ENCODE measurements at regions not wholly inside any gene's neighbourhood (a gene's known extent, or its start where the extent isn't known, plus 50 kb on each side); places are given as distances from the start of the nearest gene placed in this dataset.

GRCh38 chr12:131494216-131494615 is 216.7 kb upstream of the SFSWAP start:
- Histone ChIP-seq H3K4ac (replicated peaks; ENCODE audit: insufficient read length, low read depth, low read length) (no peak overlapping the region), H3K23me2 (ENCODE audit: low read depth, low read length) (peaks cover 4% of the 10 kb centered on the region; the same call in 1 of the 2 replicates), H3K36me3 (ENCODE audit: control insufficient read depth in 2 of 4, insufficient read depth in 4 of 4, low read length in 3 of 4) (no peaks in the 10 kb centered on the region; a peak in 1 of 8 replicates), H3K9me3 (ENCODE audit: insufficient read depth in 2 of 2, low read depth in 1 of 2, low read length in 1 of 2) (no peaks in the 10 kb centered on the region; a peak in 1 of 4 replicates), H3K79me1 (ENCODE audit: low read depth, low read length) (no peaks in the 10 kb centered on the region), H2AK5ac (ENCODE audit: low read depth, low read length) (no peak overlapping the region), H4K8ac (ENCODE audit: extremely low read depth, insufficient read depth, low read length) (no peak overlapping the region), H3K79me2 (ENCODE audit: control insufficient read depth in 1 of 2, insufficient read depth in 2 of 2, low read length in 2 of 2) (no peaks in the 10 kb centered on the region), H2BK5ac (ENCODE audit: low read depth, low read length) (no peak overlapping the region), H2BK120ac (replicated peaks; ENCODE audit: low read depth, low read length) (no peak overlapping the region), H3K4me1 (replicated peaks in 1 of 4; ENCODE audit: control insufficient read depth in 3 of 4, insufficient read depth in 4 of 4, low read length in 3 of 4) (no peaks in the 10 kb centered on the region), H3K4me3 (ENCODE audit: extremely low read depth in 1 of 4, insufficient read depth in 2 of 4, low read depth in 3 of 4, low read length in 4 of 4) (no peak overlapping the region), H4K91ac (replicated peaks; ENCODE audit: insufficient read length, low read length) (no peak overlapping the region), H4K20me1 (replicated peaks in 1 of 2; ENCODE audit: control insufficient read depth in 1 of 2, insufficient read depth in 2 of 2, low read length in 2 of 2) (no peaks in the 10 kb centered on the region), H3K14ac (ENCODE audit: insufficient read length) (no peak overlapping the region), H3K23ac (ENCODE audit: insufficient read length) (no peak overlapping the region), H3K27me3 (replicated peaks in 1 of 4; ENCODE audit: control insufficient read depth in 3 of 4, extremely low read depth in 1 of 4, insufficient read depth in 3 of 4, low read length in 3 of 4) (no peaks in the 10 kb centered on the region; a peak in 1 of 7 replicates), H3K9ac (replicated peaks in 1 of 4; ENCODE audit: extremely low read depth in 1 of 4, low read depth in 3 of 4, low read length in 3 of 4) (no peak overlapping the region), H2BK20ac (ENCODE audit: low read length) (no peak overlapping the region), H3K4me2 (ENCODE audit: insufficient read depth in 1 of 2, low read depth in 2 of 2, low read length in 2 of 2) (no peak overlapping the region), H3K27ac (ENCODE audit: low read depth, low read length) (no peak overlapping the region), H2BK15ac (ENCODE audit: low read length) (no peak overlapping the region), H2BK12ac (ENCODE audit: low read depth, low read length) (0 out of 2 replicates have a peak overlapping the region, but pooled peaks have one; percentile 27), H4K5ac (ENCODE audit: insufficient read length, low read depth, low read length) (no peak overlapping the region), H3K18ac (ENCODE audit: extremely low read depth, low read length) (no peak overlapping the region), H3K56ac (replicated peaks; ENCODE audit: insufficient read length, low read depth, low read length) (no peak overlapping the region), H2AFZ (ENCODE audit: low read length) (no peak overlapping the region)
- WGBS, 2 experiments (ENCODE audit: extremely low coverage in 1 of 2, insufficient coverage in 1 of 2, insufficient read length in 1 of 2, insufficient replicate concordance in 2 of 2, low coverage in 1 of 2, low lambda C conversion rate in 2 of 2, missing lambda C conversion rate in 1 of 2), result 94% methylated on average over 12 of the region's 24 CpGs; no CpG with 5 or more reads in 1 of the 2 experiments
- DNase-seq (ENCODE audit: low read depth in 1 of 2, low spot score in 2 of 2), result no peak
- CTCF ChIA-PET (ENCODE audit: partially characterized antibody), result no interaction called here
- FAIRE-seq, result no peak
- POLR2A ChIA-PET (ENCODE audit: partially characterized antibody), result no interaction called here
- no peak for TF ChIP-seq SUZ12 (IDR thresholded peaks at IDR 0.05; ENCODE audit: low read length)
- no peak for TF ChIP-seq PHF8 (conservative IDR thresholded peaks at IDR 0.05; ENCODE audit: low read depth, low read length)
- no peak for TF ChIP-seq BCL11A (IDR thresholded peaks at IDR 0.05; ENCODE audit: low read depth in 2 of 2, low read length in 2 of 2)
- no peak for TF ChIP-seq JUN (IDR thresholded peaks at IDR 0.05; ENCODE audit: low read depth, low read length)
- no peak for TF ChIP-seq EP300 (IDR thresholded peaks at IDR 0.05; ENCODE audit: borderline replicate concordance in 1 of 2, low read depth in 2 of 2, low read length in 2 of 2)
- TF ChIP-seq CHD1 (IDR thresholded peaks at IDR 0.05; ENCODE audit: low read depth, low read length), result no peak
- TF ChIP-seq CREB1 (IDR thresholded peaks at IDR 0.05), result no peak
- no peak for TF ChIP-seq KDM1A (IDR thresholded peaks at IDR 0.05; ENCODE audit: borderline replicate concordance, low read length)
- TF ChIP-seq CBX8 (IDR thresholded peaks at IDR 0.05; ENCODE audit: borderline replicate concordance, low read depth, low read length), result no peak
- TF ChIP-seq NRF1 (IDR thresholded peaks at IDR 0.05; ENCODE audit: low read depth, low read length), result no peak
- TF ChIP-seq BRCA1 (IDR thresholded peaks at IDR 0.05; ENCODE audit: low read depth, low read length), result no peak

Measured in H1 (cell line).